ENCODE measurements at regions not wholly inside any gene's neighbourhood (a gene's known extent, or its start where the extent isn't known, plus 50 kb on each side); places are given as distances from the start of the nearest gene placed in this dataset.
"Not testable (repeated sequence)": the region's sequence is repeated elsewhere in the genome, so short reads cannot be mapped to it uniquely, and the experiment has no call there.

DNA sequence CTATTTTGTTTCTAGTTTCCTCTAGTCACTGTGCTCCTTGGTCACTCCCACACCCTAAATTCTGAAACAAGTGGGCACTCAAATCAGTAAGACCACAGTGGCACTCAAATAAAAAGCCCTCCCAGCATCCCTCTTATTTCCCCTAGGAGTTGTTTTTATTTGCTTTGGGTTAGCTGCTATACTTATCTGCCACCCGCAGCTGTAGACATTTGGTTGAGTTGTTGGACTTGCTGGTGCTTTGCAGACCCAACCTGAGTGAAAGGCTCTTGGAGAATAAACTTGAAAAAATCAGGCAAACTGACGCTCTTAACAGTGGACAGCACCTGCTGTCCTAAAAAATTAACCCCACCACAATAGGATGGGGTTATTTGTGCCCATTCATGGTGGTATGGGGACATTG is 203.0 kb downstream of the SPATA31A6 start:
- H3K4me2 ChIP-seq (ENCODE audit: low read length) = no peak overlapping the region
- H3K14ac ChIP-seq (ENCODE audit: low read length) = no peak overlapping the region
- no peaks in the 10 kb centered on the region for H3K36me3 ChIP-seq (ENCODE audit: control insufficient read depth in 1 of 2, insufficient read depth in 2 of 2, low read length in 2 of 2)
- H2AFZ ChIP-seq (ENCODE audit: insufficient read depth, low read length, poor library complexity) = no peak overlapping the region
- no peaks in the 10 kb centered on the region for H3K4me1 ChIP-seq (ENCODE audit: control insufficient read depth in 1 of 2, insufficient read depth in 2 of 2, low read length in 2 of 2)
- no peak overlapping the region for H2BK5ac ChIP-seq (ENCODE audit: low read depth, low read length, poor library complexity)
- H4K91ac ChIP-seq (ENCODE audit: low read depth, low read length) = no peak overlapping the region
- no peak overlapping the region for H4K12ac ChIP-seq (ENCODE audit: low read depth, low read length)
- no peak for DNase-seq
- no peak overlapping the region for H2BK120ac ChIP-seq (ENCODE audit: insufficient read depth, low read length, poor library complexity)
- WGBS (ENCODE audit: extremely low coverage, insufficient coverage, insufficient read length) = no CpG with 5 or more reads among the region's 2 CpGs
- H4K8ac ChIP-seq (ENCODE audit: low read depth, low read length) = no peak overlapping the region
- H3K9me3 ChIP-seq (ENCODE audit: insufficient read depth, low read depth, low read length) = peaks cover 1% of the 10 kb centered on the region
- no peak overlapping the region for H3K4ac ChIP-seq (ENCODE audit: low read depth, low read length)
- H3K27ac ChIP-seq (ENCODE audit: low read depth, low read length) = no peak overlapping the region
- no peak overlapping the region for H3K23ac ChIP-seq (ENCODE audit: low read length)
- H3K4me3 ChIP-seq (ENCODE audit: low read depth, low read length) = no peak overlapping the region
- H3K79me2 ChIP-seq (ENCODE audit: control insufficient read depth, insufficient read depth, low read length, poor library complexity) = no peaks in the 10 kb centered on the region
- no peaks in the 10 kb centered on the region for H3K79me1 ChIP-seq (ENCODE audit: low read length)
- no peaks in the 10 kb centered on the region for H3K27me3 ChIP-seq (ENCODE audit: insufficient read depth, low read length)
- H3K9ac ChIP-seq (ENCODE audit: low read length) = peak overlapping the region; percentile 2
- no peak overlapping the region for H2AK5ac ChIP-seq (ENCODE audit: low read length)
- H3K18ac ChIP-seq (ENCODE audit: low read length) = no peak overlapping the region
- no peak overlapping the region for H2BK12ac ChIP-seq (ENCODE audit: low read length)

DNA sequence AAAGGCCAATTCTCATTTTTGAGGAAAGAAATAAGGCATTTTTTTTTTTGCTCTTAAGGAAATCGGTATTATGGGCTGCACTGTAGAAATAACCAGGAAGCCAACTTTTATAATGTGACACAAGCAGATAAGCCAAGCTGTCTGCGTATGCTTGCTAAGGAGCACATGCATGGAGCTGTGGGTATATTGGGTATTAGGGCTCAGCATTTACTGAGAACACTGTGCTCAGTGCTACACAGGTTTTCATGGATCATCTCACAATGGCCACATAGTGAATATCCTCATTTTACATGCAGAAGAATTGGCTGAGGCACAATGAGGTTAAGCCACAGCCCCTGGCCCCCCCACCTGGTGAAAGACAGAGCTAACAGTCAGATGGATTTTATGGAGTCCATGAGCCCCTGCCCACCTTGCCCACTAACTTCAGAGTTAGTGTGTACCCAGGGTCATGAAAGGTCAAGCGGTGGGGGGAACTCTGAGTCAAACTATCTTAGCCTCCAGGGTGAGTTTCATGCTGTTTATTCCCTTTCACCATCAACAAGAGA is 204.8 kb downstream of the SPATA31A6 start:
- Histone ChIP-seq H3K79me2 (ENCODE audit: control insufficient read depth, insufficient read depth, low read length, poor library complexity) (no peaks in the 10 kb centered on the region), H3K36me3 (ENCODE audit: control insufficient read depth in 1 of 2, insufficient read depth in 2 of 2, low read length in 2 of 2) (no peaks in the 10 kb centered on the region), H3K23ac (ENCODE audit: low read length) (no peak overlapping the region), H3K27me3 (ENCODE audit: insufficient read depth, low read length) (no peaks in the 10 kb centered on the region), H2AFZ (ENCODE audit: insufficient read depth, low read length, poor library complexity) (no peak overlapping the region), H3K9me3 (ENCODE audit: insufficient read depth, low read depth, low read length) (peaks cover 1% of the 10 kb centered on the region), H3K4me1 (ENCODE audit: control insufficient read depth in 1 of 2, insufficient read depth in 2 of 2, low read length in 2 of 2) (no peaks in the 10 kb centered on the region), H3K4me2 (ENCODE audit: low read length) (no peak overlapping the region), H3K14ac (ENCODE audit: low read length) (no peak overlapping the region), H3K18ac (ENCODE audit: low read length) (no peak overlapping the region), H4K8ac (ENCODE audit: low read depth, low read length) (no peak overlapping the region), H2AK5ac (ENCODE audit: low read length) (no peak overlapping the region), H4K91ac (ENCODE audit: low read depth, low read length) (no peak overlapping the region), H2BK120ac (ENCODE audit: insufficient read depth, low read length, poor library complexity) (no peak overlapping the region), H3K4me3 (ENCODE audit: low read depth, low read length) (no peak overlapping the region), H3K4ac (ENCODE audit: low read depth, low read length) (no peak overlapping the region), H2BK5ac (ENCODE audit: low read depth, low read length, poor library complexity) (no peak overlapping the region), H3K79me1 (ENCODE audit: low read length) (no peaks in the 10 kb centered on the region), H4K12ac (ENCODE audit: low read depth, low read length) (no peak overlapping the region), H2BK12ac (ENCODE audit: low read length) (no peak overlapping the region), H3K9ac (ENCODE audit: low read length) (no peak overlapping the region), H3K27ac (ENCODE audit: low read depth, low read length) (no peak overlapping the region)
- DNase-seq = no peak
- WGBS (ENCODE audit: extremely low coverage, insufficient coverage, insufficient read length) = no CpG with 5 or more reads among the region's 3 CpGs

DNA sequence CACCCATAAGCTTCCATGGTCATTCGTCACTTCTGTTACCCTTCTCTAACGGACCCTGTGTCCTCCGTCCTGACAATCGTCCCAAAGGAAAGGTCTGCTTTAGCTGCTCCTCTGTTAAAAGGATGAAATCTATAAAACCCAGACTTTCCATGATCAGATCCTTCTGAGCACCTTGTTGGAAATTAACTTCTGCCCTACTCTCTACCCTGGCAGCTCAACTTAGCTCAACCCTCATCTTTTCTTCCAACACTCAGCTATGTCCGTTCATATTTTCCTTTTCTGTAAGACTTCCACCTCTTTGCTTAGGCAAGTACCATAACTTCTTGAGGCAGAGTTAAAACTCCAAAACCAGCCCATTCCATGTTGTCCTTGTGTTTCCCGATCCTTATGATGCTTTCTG is 205.4 kb downstream of the SPATA31A6 start:
- Histone ChIP-seq H4K12ac (ENCODE audit: low read depth, low read length) (no peak overlapping the region), H3K36me3 (ENCODE audit: control insufficient read depth in 1 of 2, insufficient read depth in 2 of 2, low read length in 2 of 2) (no peaks in the 10 kb centered on the region), H3K14ac (ENCODE audit: low read length) (no peak overlapping the region), H3K4ac (ENCODE audit: low read depth, low read length) (no peak overlapping the region), H3K27me3 (ENCODE audit: insufficient read depth, low read length) (no peaks in the 10 kb centered on the region), H2AFZ (ENCODE audit: insufficient read depth, low read length, poor library complexity) (no peak overlapping the region), H2BK120ac (ENCODE audit: insufficient read depth, low read length, poor library complexity) (no peak overlapping the region), H3K18ac (ENCODE audit: low read length) (no peak overlapping the region), H4K8ac (ENCODE audit: low read depth, low read length) (no peak overlapping the region), H3K4me3 (ENCODE audit: low read depth, low read length) (no peak overlapping the region), H3K9me3 (ENCODE audit: insufficient read depth, low read depth, low read length) (peaks cover 1% of the 10 kb centered on the region), H3K4me1 (ENCODE audit: control insufficient read depth in 1 of 2, insufficient read depth in 2 of 2, low read length in 2 of 2) (no peaks in the 10 kb centered on the region), H3K79me2 (ENCODE audit: control insufficient read depth, insufficient read depth, low read length, poor library complexity) (no peaks in the 10 kb centered on the region), H3K9ac (ENCODE audit: low read length) (no peak overlapping the region), H4K91ac (ENCODE audit: low read depth, low read length) (no peak overlapping the region), H3K79me1 (ENCODE audit: low read length) (no peaks in the 10 kb centered on the region), H2BK5ac (ENCODE audit: low read depth, low read length, poor library complexity) (no peak overlapping the region), H3K23ac (ENCODE audit: low read length) (no peak overlapping the region), H2AK5ac (ENCODE audit: low read length) (no peak overlapping the region), H3K27ac (ENCODE audit: low read depth, low read length) (no peak overlapping the region), H3K4me2 (ENCODE audit: low read length) (no peak overlapping the region), H2BK12ac (ENCODE audit: low read length) (no peak overlapping the region)
- no CpG with 5 or more reads among the region's 6 CpGs for WGBS (ENCODE audit: extremely low coverage, insufficient coverage, insufficient read length)
- DNase-seq = no peak

- not testable (repeated sequence) for H3K4me3 ChIP-seq (ENCODE audit: low read depth, low read length); H2BK12ac ChIP-seq (ENCODE audit: low read length); H2BK5ac ChIP-seq (ENCODE audit: low read depth, low read length, poor library complexity); H2AFZ ChIP-seq (ENCODE audit: insufficient read depth, low read length, poor library complexity); H4K12ac ChIP-seq (ENCODE audit: low read depth, low read length); H4K8ac ChIP-seq (ENCODE audit: low read depth, low read length); H3K14ac ChIP-seq (ENCODE audit: low read length); H2BK120ac ChIP-seq (ENCODE audit: insufficient read depth, low read length, poor library complexity); H3K9ac ChIP-seq (ENCODE audit: low read length); H4K91ac ChIP-seq (ENCODE audit: low read depth, low read length); H3K23ac ChIP-seq (ENCODE audit: low read length); H2AK5ac ChIP-seq (ENCODE audit: low read length); H3K79me2 ChIP-seq (ENCODE audit: control insufficient read depth, insufficient read depth, low read length, poor library complexity); H3K36me3 ChIP-seq (ENCODE audit: control insufficient read depth in 1 of 2, insufficient read depth in 2 of 2, low read length in 2 of 2); H3K18ac ChIP-seq (ENCODE audit: low read length); H3K4me1 ChIP-seq (ENCODE audit: control insufficient read depth in 1 of 2, insufficient read depth in 2 of 2, low read length in 2 of 2); H3K9me3 ChIP-seq (ENCODE audit: insufficient read depth, low read depth, low read length); DNase-seq; H3K27ac ChIP-seq (ENCODE audit: low read depth, low read length); H3K4ac ChIP-seq (ENCODE audit: low read depth, low read length); H3K79me1 ChIP-seq (ENCODE audit: low read length); H3K4me2 ChIP-seq (ENCODE audit: low read length); H3K27me3 ChIP-seq (ENCODE audit: insufficient read depth, low read length)
- no CpG with 5 or more reads among the region's 5 CpGs for WGBS (ENCODE audit: extremely low coverage, insufficient coverage, insufficient read length)
Observed at GRCh38 chr9:42392773-42393455, 209.5 kb downstream of the SPATA31A6 start.
